Kidney (tissue), 13 donors: ENCODE measurements at regions not wholly inside any gene's neighbourhood (a gene's known extent, or its start where the extent isn't known, plus 50 kb on each side); places are given as distances from the start of the nearest gene placed in this dataset.

ENCODE experiments used
- DNase-seq, 5 donors: peaks; one replicate each; pipeline ENCODE4 v3.0.0-alpha.2; 2013 to 2020
- FAIRE-seq: peaks from 2 replicates; lab custom pipeline; 2012; peaks lifted over from hg19 to GRCh38; lab: Jason Lieb, UNC
- H3K27ac ChIP-seq, 2 donors: one replicate each; pipeline ENCODE4 v1.7.0; 2013; ENCODE audit warnings: low read depth in 2 of 2, low read length in 2 of 2, inconsistent platforms in 1 of 2
- H3K27me3 ChIP-seq: one replicate; pipeline ENCODE4 v1.7.1; 2013; ENCODE audit warnings: low read length, inconsistent platforms; ENCODE audit not compliant: control insufficient read depth, insufficient read depth
- H3K36me3 ChIP-seq, 3 donors: one replicate each; pipeline versions ENCODE4 v1.7.0 to v1.7.1; 2013; ENCODE audit warnings: low read length in 3 of 3, control low read depth in 1 of 3, inconsistent platforms in 1 of 3; ENCODE audit not compliant: insufficient read depth in 3 of 3, control insufficient read depth in 2 of 3
- H3K4me1 ChIP-seq, 3 donors: one replicate each; pipeline versions ENCODE4 v1.7.0 to v1.7.1; 2013; ENCODE audit warnings: low read length in 3 of 3, inconsistent platforms in 1 of 3, low read depth in 1 of 3; ENCODE audit not compliant: control insufficient read depth in 2 of 3, insufficient read depth in 2 of 3
- H3K4me3 ChIP-seq, 3 donors: one replicate each; pipeline versions ENCODE4 v1.7.0 to v1.8.1; 2013; ENCODE audit warnings: low read length in 3 of 3, control low read depth in 1 of 3, inconsistent platforms in 1 of 3
- H3K9ac ChIP-seq, 3 donors: one replicate each; pipeline versions ENCODE4 v1.7.0 to v1.7.1; 2013; ENCODE audit warnings: low read length in 3 of 3, control low read depth in 1 of 3, inconsistent platforms in 1 of 3
- H3K9me3 ChIP-seq, 3 donors: one replicate each; pipeline versions ENCODE4 v1.7.0 to v1.7.1; 2013; ENCODE audit warnings: low read length in 3 of 3, control low read depth in 1 of 3, inconsistent platforms in 1 of 3; ENCODE audit not compliant: control insufficient read depth in 2 of 3, insufficient read depth in 1 of 3
- CTCF ChIP-seq: IDR thresholded peaks from 3 replicates; pipeline ENCODE4 v1.5.1; 2012; ENCODE audit warnings: mild to moderate bottlenecking, moderate library complexity, borderline replicate concordance; ENCODE audit not compliant: insufficient read depth; ENCODE audit errors: extremely low read depth
- intact Hi-C: fragments of 100-400 bp; cut with DNase I; formaldehyde crosslinking; loops from one replicate; pipeline ENCODE4 v1.11.1; 2022
- donor health status: control.
- donor health status: control.
- donor health status: control.
- donor health status: control.
- donor health status: control.
- donor health status: DM: yes; HTN: yes; CAD: no.
- donor health status: Normal renal cell carcinoma (clear cell type).

- no peak overlapping the region for H3K27ac ChIP-seq
- H3K4me3 ChIP-seq, result no peak overlapping the region
- no peak for TF ChIP-seq CTCF
- H3K9me3 ChIP-seq, result no peaks in the 10 kb centered on the region
- no peaks in the 10 kb centered on the region for H3K27me3 ChIP-seq
- no peaks in the 10 kb centered on the region for H3K4me1 ChIP-seq
- DNase-seq, result no peak
- no peak for FAIRE-seq
- H3K36me3 ChIP-seq, result no peaks in the 10 kb centered on the region
- H3K9ac ChIP-seq, result no peak overlapping the region
- intact Hi-C loops, result no loop called here
Observed at GRCh38 chr5:126720369-126720768, 56.6 kb upstream of the LMNB1 start.

- FAIRE-seq (no peak), DNase-seq (peak in 1 of 5 donors; percentile 7)
- H3K4me1 ChIP-seq, result no peaks in the 10 kb centered on the region
- H3K4me3 ChIP-seq, result no peak overlapping the region
- intact Hi-C loops, result no loop called here
- no peak overlapping the region for H3K27ac ChIP-seq
- no peaks in the 10 kb centered on the region for H3K9me3 ChIP-seq
- TF ChIP-seq CTCF, result no peak
- no peak overlapping the region for H3K9ac ChIP-seq
- H3K36me3 ChIP-seq, result no peaks in the 10 kb centered on the region
- no peaks in the 10 kb centered on the region for H3K27me3 ChIP-seq
Observed at GRCh38 chr5:126723643-126724042, 53.3 kb upstream of the LMNB1 start.
